ENCODE measurements at regions not wholly inside any gene's neighbourhood (a gene's known extent, or its start where the extent isn't known, plus 50 kb on each side); places are given as distances from the start of the nearest gene placed in this dataset.
A peak's percentile ranks its signal among the peaks of the same experiment; 100 is the strongest.

- H3K27me3 ChIP-seq (replicated peaks; ENCODE audit: insufficient read depth) = no peaks in the 10 kb centered on the region
- H3K36me3 ChIP-seq = no peaks in the 10 kb centered on the region
- H3K9me3 ChIP-seq = no peaks in the 10 kb centered on the region
- intact Hi-C loops (cut with DNase I) = no loop called here
- DNase-seq (ENCODE audit: low spot score) = peak; percentile 0
- TF ChIP-seq POLR2A (IDR thresholded peaks at IDR 0.05) (no peak), POLR2AphosphoS5 (IDR thresholded peaks at IDR 0.05) (no peak), CTCF (IDR thresholded peaks at IDR 0.05) (no peak)
- H3K27ac ChIP-seq = no peak overlapping the region
- no peak overlapping the region for H3K4me3 ChIP-seq
- WGBS = 76% methylated on average over 9 of the region's 9 CpGs
- no peaks in the 10 kb centered on the region for H3K4me1 ChIP-seq (replicated peaks)
Measured at GRCh38 chr3:13711911-13712650, 163.2 kb downstream of the FBLN2 start.

GRCh38 chr3:13710251-13710650 lies 161.3 kb downstream of the FBLN2 start:
- no peaks in the 10 kb centered on the region for H3K9me3 ChIP-seq
- no peak for DNase-seq (ENCODE audit: low spot score)

GRCh38 chr3:13709706-13710105 lies 160.8 kb downstream of the FBLN2 start:
- WGBS = 100% methylated on average over 1 of the region's 1 CpG
- H3K9me3 ChIP-seq = no peaks in the 10 kb centered on the region
- H3K27me3 ChIP-seq (replicated peaks; ENCODE audit: insufficient read depth) = no peaks in the 10 kb centered on the region
- no peaks in the 10 kb centered on the region for H3K4me1 ChIP-seq (replicated peaks)
- no peak overlapping the region for H3K4me3 ChIP-seq
- H3K27ac ChIP-seq = no peak overlapping the region
- intact Hi-C loops (cut with DNase I) = no loop called here
- no peaks in the 10 kb centered on the region for H3K36me3 ChIP-seq
- DNase-seq (ENCODE audit: low spot score) = no peak
- no peak for TF ChIP-seq POLR2A (IDR thresholded peaks at IDR 0.05)
- TF ChIP-seq CTCF (IDR thresholded peaks at IDR 0.05) = no peak
- no peak for TF ChIP-seq POLR2AphosphoS5 (IDR thresholded peaks at IDR 0.05)

More at GRCh38 chr3:13710251-13710650, 161.3 kb downstream of the FBLN2 start:
- Histone ChIP-seq H3K4me3 (no peak overlapping the region), H3K27me3 (replicated peaks; ENCODE audit: insufficient read depth) (no peaks in the 10 kb centered on the region), H3K4me1 (replicated peaks) (no peaks in the 10 kb centered on the region), H3K36me3 (no peaks in the 10 kb centered on the region), H3K27ac (no peak overlapping the region)
- TF ChIP-seq POLR2AphosphoS5 (IDR thresholded peaks at IDR 0.05) = no peak
- no peak for TF ChIP-seq CTCF (IDR thresholded peaks at IDR 0.05)
- no peak for TF ChIP-seq POLR2A (IDR thresholded peaks at IDR 0.05)
- intact Hi-C loops (cut with DNase I) = no loop called here
- WGBS = 71% methylated on average over 3 of the region's 3 CpGs

- intact Hi-C loops (cut with DNase I) = no loop called here
- H3K9me3 ChIP-seq = no peaks in the 10 kb centered on the region
Measured at GRCh38 chr3:13708871-13709595, 160.1 kb downstream of the FBLN2 start.

More at GRCh38 chr3:13708871-13709595, 160.1 kb downstream of the FBLN2 start:
- Histone ChIP-seq H3K27ac (no peak overlapping the region), H3K36me3 (no peaks in the 10 kb centered on the region), H3K4me3 (no peak overlapping the region), H3K27me3 (replicated peaks; ENCODE audit: insufficient read depth) (no peaks in the 10 kb centered on the region), H3K4me1 (replicated peaks) (no peaks in the 10 kb centered on the region)
- no peak for DNase-seq (ENCODE audit: low spot score)
- 78% methylated on average over 6 of the region's 6 CpGs for WGBS
- TF ChIP-seq POLR2AphosphoS5 (IDR thresholded peaks at IDR 0.05) = no peak
- no peak for TF ChIP-seq POLR2A (IDR thresholded peaks at IDR 0.05)
- no peak for TF ChIP-seq CTCF (IDR thresholded peaks at IDR 0.05)

Measured in prostate gland (tissue), 2 donors.